Left renal cortex interstitium (tissue), 4 donors: ENCODE measurements at regions not wholly inside any gene's neighbourhood (a gene's known extent, or its start where the extent isn't known, plus 50 kb on each side); places are given as distances from the start of the nearest gene placed in this dataset.

ENCODE experiments used
- DNase-seq, 4 donors: peaks; one replicate each; pipeline ENCODE4 v3.0.0-alpha.2; 2013; ENCODE audit warnings: low read depth in 4 of 4, low spot score in 2 of 4, missing footprints in 1 of 4

GRCh38 chr11:129590030-129590752 is 214.5 kb downstream of the BARX2 start:
- DNase-seq = no peak

- no peak for DNase-seq
These were observed 215.3 kb downstream of the BARX2 start for GRCh38 chr11:129590753-129591475.

- DNase-seq = no peak
These were observed 215.9 kb downstream of the BARX2 start for GRCh38 chr11:129591527-129591926.

- DNase-seq = no peak
These were observed 216.5 kb downstream of the BARX2 start for GRCh38 chr11:129592191-129592590.

GRCh38 chr11:129593098-129593497 is 217.4 kb downstream of the BARX2 start:
- DNase-seq = peak in 3 of 4 donors; percentile 41 to 56 (median 50)

- no peak for DNase-seq
These were observed 219.7 kb downstream of the BARX2 start for GRCh38 chr11:129595038-129595962.

GRCh38 chr11:129596351-129596750 is 219.3 kb upstream of the TMEM45B start:
- no peak for DNase-seq

- DNase-seq = no peak
These were observed 217.3 kb upstream of the TMEM45B start for GRCh38 chr11:129598378-129598777.

- no peak for DNase-seq
These were observed 209.8 kb upstream of the TMEM45B start for GRCh38 chr11:129605815-129606214.

GRCh38 chr11:129608711-129609110 is 206.9 kb upstream of the TMEM45B start:
- no peak for DNase-seq

GRCh38 chr11:129610125-129610524 is 205.5 kb upstream of the TMEM45B start:
- DNase-seq = no peak

- DNase-seq = no peak
These were observed 205.1 kb upstream of the TMEM45B start for GRCh38 chr11:129610545-129610944.

- no peak for DNase-seq
These were observed 203.8 kb upstream of the TMEM45B start for GRCh38 chr11:129611661-129612446.

GRCh38 chr11:129612447-129612961 is 203.1 kb upstream of the TMEM45B start:
- DNase-seq = no peak

- no peak for DNase-seq
These were observed 202.6 kb upstream of the TMEM45B start for GRCh38 chr11:129613071-129613470.

- no peak for DNase-seq
These were observed 201.2 kb upstream of the TMEM45B start for GRCh38 chr11:129614256-129614944.

GRCh38 chr11:129618046-129618569 is 197.5 kb upstream of the TMEM45B start:
- no peak for DNase-seq

GRCh38 chr11:129620237-129621104 is 195.2 kb upstream of the TMEM45B start:
- DNase-seq = no peak
